ENCODE measurements at regions not wholly inside any gene's neighbourhood (a gene's known extent, or its start where the extent isn't known, plus 50 kb on each side); places are given as distances from the start of the nearest gene placed in this dataset.

DNA sequence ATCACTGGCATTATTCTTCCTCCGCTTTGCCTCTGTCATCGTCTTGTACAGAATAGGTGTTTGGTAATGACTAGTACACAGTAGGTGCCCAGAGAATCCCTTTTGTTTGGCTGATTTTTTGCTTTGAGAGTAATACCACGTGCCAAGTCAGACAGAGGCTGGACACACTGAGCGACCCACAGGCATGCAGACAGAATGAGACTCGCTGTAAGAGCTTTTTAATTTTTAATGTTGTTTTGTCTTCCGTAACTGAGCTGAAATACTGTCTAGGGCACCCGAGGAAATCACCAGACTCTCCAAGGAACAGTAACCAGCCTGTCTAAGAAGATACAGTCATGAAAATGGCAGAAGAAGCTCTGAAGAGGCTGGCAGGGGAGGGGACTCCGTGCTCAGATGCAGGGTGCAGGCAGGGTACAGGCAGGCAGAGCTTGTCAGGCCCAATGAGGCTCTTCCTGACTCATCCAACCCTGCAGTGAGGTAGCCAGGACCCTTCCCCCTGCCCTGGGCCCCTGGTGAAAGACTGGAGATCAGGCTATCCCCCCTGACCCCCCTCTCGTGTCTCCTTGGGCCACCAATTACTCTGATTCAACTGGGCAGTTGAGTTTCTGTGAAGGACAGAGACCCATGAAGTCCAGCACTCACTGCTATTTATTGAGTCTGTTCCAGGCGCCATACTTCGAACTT, 60.1 kb upstream of the ECE1 start:
- DNase-seq = no peak

GRCh38 chr1:21349693-21350092, 59.4 kb upstream of the ECE1 start:
- no peak for TF ChIP-seq POLR2A (IDR thresholded peaks at IDR 0.05)
- intact Hi-C loops (cut with DNase I; ENCODE audit: low total_unique reads) = no loop called here
- Histone ChIP-seq H3K4me1 (no peaks in the 10 kb centered on the region), H3K36me3 (ENCODE audit: low read depth, missing control alignments) (no peaks in the 10 kb centered on the region), H3K27me3 (no peaks in the 10 kb centered on the region), H3K4me3 (no peak overlapping the region), H3K9me3 (no peaks in the 10 kb centered on the region), H3K27ac (no peak overlapping the region)
- DNase-seq = no peak
- WGBS, 2 donors = 92 to 95% methylated on average over 3 of the region's 3 CpGs

More for the DNA sequence above, 60.1 kb upstream of the ECE1 start:
- Histone ChIP-seq H3K4me1 (no peaks in the 10 kb centered on the region), H3K9me3 (no peaks in the 10 kb centered on the region), H3K4me3 (no peak overlapping the region), H3K27ac (no peak overlapping the region), H3K27me3 (no peaks in the 10 kb centered on the region), H3K36me3 (ENCODE audit: low read depth, missing control alignments) (no peaks in the 10 kb centered on the region)
- TF ChIP-seq POLR2A (IDR thresholded peaks at IDR 0.05) (no peak), CTCF (IDR thresholded peaks at IDR 0.05) (no peak)
- 88 to 90% methylated on average over 11 of the region's 11 CpGs for WGBS, 2 donors
- intact Hi-C loops (cut with DNase I; ENCODE audit: low total_unique reads) = no loop called here

GRCh38 chr1:21347072-21347581, 56.9 kb upstream of the ECE1 start:
- TF ChIP-seq POLR2A (IDR thresholded peaks at IDR 0.05) = no peak
- TF ChIP-seq CTCF (IDR thresholded peaks at IDR 0.05) = no peak
- Histone ChIP-seq H3K4me3 (no peak overlapping the region), H3K36me3 (ENCODE audit: low read depth, missing control alignments) (no peaks in the 10 kb centered on the region), H3K27ac (no peak overlapping the region), H3K9me3 (no peaks in the 10 kb centered on the region), H3K27me3 (no peaks in the 10 kb centered on the region), H3K4me1 (peaks cover 19% of the 10 kb centered on the region)
- DNase-seq = no peak
- intact Hi-C loops (cut with DNase I; ENCODE audit: low total_unique reads) = no loop called here
- 74 to 80% methylated on average over 8 of the region's 8 CpGs for WGBS, 2 donors

- no peak overlapping the region for H3K4me3 ChIP-seq
- H3K9me3 ChIP-seq = no peaks in the 10 kb centered on the region
- TF ChIP-seq POLR2A (IDR thresholded peaks at IDR 0.05) (no peak), CTCF (IDR thresholded peaks at IDR 0.05) (no peak)
- intact Hi-C loops (cut with DNase I; ENCODE audit: low total_unique reads) = no loop called here
- H3K27ac ChIP-seq = no peak overlapping the region
- peaks cover 25% of the 10 kb centered on the region for H3K4me1 ChIP-seq
- H3K27me3 ChIP-seq = no peaks in the 10 kb centered on the region
- no peak for DNase-seq
- no peaks in the 10 kb centered on the region for H3K36me3 ChIP-seq (ENCODE audit: low read depth, missing control alignments)
- WGBS, 2 donors = 57% methylated on average over 13 of the region's 13 CpGs
Measured at GRCh38 chr1:21346365-21347071, 56.3 kb upstream of the ECE1 start.

DNA sequence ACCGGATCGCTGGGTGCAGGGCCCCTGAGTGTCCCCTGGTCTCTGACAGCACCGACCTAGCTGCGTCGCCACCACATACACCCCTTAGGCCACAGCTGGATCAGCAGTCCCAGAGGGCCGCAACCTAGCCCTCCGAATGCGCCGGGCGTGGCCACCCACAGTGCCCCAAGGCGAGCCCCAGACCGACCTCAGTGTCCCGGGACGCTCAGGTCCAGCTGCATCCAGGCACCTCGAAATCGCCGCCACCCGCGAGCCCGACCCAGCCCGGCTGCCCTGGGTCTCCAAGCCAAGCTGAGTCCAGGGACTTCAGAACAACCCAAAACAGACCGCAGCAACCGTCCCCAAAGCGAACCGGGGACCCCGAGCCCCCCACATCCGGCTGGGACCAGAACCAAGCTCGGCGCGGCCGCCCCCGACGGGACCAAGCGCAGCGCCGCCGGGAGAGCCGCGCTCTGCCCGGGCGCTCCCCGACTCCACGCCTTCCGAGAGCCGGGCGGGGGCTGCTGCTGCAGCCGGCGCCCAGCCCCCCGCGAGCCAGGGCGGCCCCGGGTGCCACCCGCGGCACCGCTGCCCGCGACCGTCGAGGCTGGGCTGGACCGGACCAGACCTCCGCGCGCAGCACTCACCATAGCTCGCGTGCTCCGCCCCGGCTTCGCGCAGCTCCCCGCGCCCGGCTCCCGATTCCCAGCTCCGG, 54.6 kb upstream of the ECE1 start:
- intact Hi-C loops (cut with DNase I; ENCODE audit: low total_unique reads) = no loop called here
- H3K4me1 ChIP-seq = peaks cover 42% of the 10 kb centered on the region

More for the DNA sequence above, 54.6 kb upstream of the ECE1 start:
- H3K27me3 ChIP-seq = no peaks in the 10 kb centered on the region
- DNase-seq = no peak
- peak overlapping the region; percentile 88 to 89 for H3K4me3 ChIP-seq
- TF ChIP-seq POLR2A (IDR thresholded peaks at IDR 0.05) = no peak
- no peak for TF ChIP-seq CTCF (IDR thresholded peaks at IDR 0.05)
- H3K27ac ChIP-seq = peak overlapping the region; percentile 91 to 93
- no peaks in the 10 kb centered on the region for H3K9me3 ChIP-seq
- WGBS, 2 donors = 1 to 2% methylated on average over 10 to 38 of the region's 74 CpGs
- H3K36me3 ChIP-seq (ENCODE audit: low read depth, missing control alignments) = no peaks in the 10 kb centered on the region
